H54 (cell line): ENCODE measurements at regions not wholly inside any gene's neighbourhood (a gene's known extent, or its start where the extent isn't known, plus 50 kb on each side); places are given as distances from the start of the nearest gene placed in this dataset.
"Not testable (repeated sequence)": the region's sequence is repeated elsewhere in the genome, so short reads cannot be mapped to it uniquely, and the experiment has no call there.

Experiments
- DNase-seq: peaks from one replicate; pipeline ENCODE4 v3.0.0; 2011; ENCODE audit warnings: low spot score, mixed read lengths; ENCODE audit not compliant: insufficient read length
- FAIRE-seq: peaks from 3 replicates; lab custom pipeline; 2011; peaks lifted over from hg19 to GRCh38; lab: Jason Lieb, UNC
- POLR2A ChIP-seq: IDR thresholded peaks from 2 replicates; pipeline ENCODE4 v1.6.1; 2011; ENCODE audit warnings: low read depth, mild to moderate bottlenecking, low read length

DNA sequence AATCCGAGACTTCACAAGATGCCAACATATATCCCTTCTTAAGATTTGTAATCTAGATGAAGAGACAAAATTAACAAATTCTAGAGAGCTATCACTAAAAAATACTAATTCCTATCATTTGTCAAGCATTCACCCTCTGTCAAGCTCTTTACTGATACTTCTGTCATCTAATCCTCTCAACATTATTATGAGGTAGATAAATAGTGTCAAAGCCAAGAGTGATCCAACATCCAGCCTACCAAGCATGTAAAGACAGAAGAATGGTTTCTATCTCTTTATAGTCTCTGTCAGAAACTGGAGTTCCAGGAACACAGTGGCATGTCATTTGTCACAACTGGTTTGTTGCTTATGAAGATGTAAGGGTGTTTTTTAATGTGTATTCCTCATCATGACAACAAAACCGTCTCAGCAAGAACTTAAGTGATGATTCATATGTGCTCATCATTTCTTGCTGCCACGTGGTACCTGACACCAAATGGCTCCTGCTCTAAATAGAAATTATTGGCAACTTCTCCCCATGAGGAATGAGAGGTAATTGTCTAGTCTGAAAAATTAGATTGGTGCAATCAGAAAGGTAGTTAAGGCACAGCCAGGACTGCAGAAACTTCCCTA is 196.8 kb downstream of the TOX3 start:
- no peak for DNase-seq
- FAIRE-seq, result no peak
- TF ChIP-seq POLR2A, result no peak

DNA sequence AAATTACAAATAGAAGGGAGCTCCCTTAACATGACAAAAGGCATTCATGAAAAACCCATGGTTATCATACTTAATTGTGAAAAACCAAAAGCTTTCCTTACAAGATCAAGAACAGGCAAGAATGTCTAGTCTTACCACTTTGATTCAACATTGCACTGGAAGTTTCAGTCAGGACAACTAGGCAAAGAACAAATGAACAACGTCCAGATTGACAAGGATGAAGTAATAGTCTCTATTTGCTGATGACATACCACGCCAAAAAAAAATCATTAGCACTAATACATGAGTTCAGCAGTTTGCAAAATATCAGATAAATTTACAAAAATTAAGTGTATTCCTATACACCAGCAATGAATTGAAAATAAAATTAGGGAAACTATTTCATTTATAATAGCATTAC is 200.2 kb downstream of the TOX3 start:
- DNase-seq (no peak), FAIRE-seq (no peak)
- no peak for TF ChIP-seq POLR2A

DNA sequence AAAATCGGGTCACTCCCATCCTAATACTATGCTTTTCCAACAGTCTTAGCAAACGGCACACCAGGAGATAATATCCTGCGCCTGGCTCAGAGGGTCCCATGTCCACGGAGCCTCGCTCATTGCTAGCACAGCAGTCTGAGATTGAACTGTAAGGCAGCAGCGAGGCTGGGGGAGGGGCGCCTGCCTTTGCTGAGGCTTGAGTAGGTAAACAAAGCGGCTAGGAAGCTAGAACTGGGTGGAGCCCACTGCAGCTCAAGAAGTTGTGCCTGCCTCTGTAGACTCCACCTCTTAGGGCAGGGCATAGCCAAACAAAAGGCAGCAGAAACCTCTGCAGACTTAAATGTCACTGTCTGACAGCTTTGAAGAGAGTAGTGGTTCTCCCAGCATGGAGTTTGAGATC is 213.3 kb downstream of the TOX3 start:
- not testable (repeated sequence) for FAIRE-seq, DNase-seq

DNA sequence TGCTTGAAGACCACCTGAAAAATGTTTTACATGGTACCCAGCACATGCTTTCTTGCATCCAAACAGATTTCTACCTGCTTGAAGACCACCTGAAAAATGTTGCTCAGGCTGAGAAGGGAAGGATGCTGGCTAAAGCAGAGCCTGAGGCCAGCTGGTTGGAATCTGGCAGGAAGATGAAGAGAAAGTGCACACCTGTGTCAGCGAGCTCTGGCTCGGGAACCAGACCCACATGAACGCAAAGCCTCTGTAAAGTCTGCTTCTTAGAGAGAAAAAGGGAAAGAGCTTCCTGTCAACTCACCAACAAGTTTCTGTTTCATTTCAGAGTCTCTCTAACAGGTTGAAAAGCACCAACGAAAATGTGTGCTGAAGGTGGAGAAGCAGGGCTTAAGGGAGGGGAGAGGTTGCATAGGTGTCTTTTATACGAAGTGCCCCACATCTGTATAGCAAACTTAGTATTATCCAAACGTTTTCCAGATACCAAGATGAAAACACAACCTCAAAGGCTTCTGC is 226.0 kb downstream of the TOX3 start:
- no peak for FAIRE-seq
- DNase-seq, result no peak
- no peak for TF ChIP-seq POLR2A

DNA sequence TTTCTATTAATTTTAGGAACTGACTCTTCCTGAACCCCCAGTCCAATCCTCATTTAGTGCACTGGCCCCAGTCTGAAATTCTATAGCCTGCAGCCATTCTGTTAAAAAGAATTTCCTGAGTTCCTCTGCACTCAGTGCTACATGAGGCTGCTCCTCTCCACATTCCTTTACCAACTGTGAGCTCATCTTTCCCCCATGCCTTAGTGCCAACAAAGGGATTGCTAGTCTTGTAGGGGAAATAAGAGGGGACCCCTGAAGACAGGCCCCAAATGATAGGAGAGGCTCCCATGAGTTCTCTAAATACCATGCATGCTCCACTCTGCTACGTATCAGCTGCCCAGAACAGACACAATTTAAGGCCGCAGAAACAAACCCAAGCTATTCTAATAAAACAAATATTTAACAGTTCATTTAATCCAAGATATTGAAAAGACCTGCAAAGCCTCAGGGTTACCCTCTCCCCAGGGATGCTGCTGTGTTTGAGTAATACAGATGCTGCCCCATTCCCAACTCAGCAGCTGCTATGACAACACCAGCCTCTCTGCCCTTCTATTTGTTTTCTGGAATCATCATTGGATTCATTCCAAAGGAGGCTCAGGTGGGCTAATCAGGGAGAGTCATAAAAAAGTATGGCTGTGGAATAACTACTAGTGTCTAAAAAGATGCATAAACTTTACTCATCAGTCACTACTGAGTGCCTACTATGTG is 228.5 kb downstream of the TOX3 start:
- DNase-seq (no peak), FAIRE-seq (no peak)
- no peak for TF ChIP-seq POLR2A

DNA sequence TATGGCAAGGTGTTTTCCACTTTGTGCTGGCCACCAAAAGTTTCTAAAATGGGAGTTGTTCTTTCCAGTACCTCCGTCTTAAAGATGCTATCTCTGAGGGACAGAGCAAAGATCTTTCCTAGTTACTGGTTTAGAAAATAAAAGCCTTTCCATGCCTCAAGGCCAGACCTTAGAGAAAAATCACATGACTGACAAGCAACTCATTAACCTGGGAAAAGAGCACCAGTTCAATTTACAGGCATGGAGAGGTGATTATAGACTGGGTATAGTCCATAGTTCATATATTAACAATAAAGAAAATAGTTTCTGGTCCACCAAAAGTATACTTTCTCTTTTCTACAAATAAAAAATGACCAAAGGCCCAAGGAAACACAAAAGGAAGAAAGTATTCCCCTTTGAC is 230.7 kb downstream of the TOX3 start:
- TF ChIP-seq POLR2A, result no peak
- no peak for FAIRE-seq

DNA sequence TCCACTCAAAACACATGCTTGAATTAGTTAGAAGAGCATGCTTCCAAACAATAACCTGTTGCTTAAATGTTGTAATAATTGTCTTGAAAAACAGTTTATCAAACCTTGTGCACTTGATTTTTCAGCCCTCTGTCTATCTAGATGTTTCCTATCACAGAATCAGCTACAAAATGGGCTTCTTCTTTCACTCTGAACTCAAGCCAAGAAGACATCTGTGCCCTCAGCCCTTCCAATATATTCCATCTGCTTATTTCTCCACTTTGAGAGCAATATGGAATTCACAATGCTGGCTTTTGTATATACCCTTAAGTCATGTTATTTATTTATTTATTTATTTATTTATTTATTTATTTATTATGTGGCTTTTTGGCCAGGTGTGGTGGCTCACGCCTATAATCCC is 234.2 kb downstream of the TOX3 start:
- FAIRE-seq (no peak), DNase-seq (no peak)
- no peak for TF ChIP-seq POLR2A

More for the DNA sequence above, 230.7 kb downstream of the TOX3 start:
- no peak for DNase-seq

DNA sequence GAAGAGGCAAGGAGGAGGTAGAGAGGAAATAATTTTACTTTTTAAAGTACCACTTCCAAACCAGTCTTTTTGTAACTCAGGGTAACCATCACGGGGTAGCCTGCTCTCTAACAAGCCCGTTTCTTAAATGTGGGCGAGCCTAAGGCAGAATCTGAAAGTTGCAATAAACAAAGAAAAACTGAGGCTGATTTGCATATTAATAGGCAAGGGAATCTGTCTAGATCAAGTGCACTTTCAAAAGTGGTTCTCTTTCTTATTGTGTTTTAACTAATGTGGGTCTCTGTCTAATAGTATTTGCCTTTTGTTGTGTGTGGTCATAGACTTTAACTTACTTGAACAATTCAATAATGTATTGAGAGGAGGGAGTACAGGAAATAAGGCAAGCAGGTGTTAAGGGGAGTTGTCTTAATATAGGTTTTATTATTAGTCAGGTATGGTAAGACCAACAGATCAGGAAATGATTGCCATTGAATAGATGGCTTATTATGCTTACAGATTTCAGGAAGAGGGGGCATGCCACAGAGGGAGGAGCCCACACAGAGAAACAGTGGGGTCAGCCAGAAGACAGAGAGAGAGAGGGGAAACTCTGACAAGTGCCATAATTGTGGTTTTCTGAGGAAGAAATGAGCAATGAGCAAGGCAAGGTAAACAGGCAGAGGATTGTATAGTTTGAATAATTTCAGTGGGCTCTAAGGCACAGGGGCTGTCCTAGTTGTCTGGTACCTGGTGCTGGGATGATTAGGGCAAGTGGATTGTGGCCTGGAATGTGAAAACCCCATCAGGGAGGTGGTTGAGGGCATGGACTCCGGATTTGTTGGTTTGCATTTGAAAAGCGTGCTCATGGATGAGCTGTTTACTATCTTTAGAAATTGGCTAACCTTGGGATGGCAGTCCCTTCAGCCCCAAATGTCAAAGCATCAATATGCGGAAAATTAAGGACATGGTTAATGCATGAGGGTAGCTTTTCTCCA is 237.2 kb downstream of the TOX3 start:
- DNase-seq, result no peak
- no peak for FAIRE-seq
- TF ChIP-seq POLR2A, result no peak

DNA sequence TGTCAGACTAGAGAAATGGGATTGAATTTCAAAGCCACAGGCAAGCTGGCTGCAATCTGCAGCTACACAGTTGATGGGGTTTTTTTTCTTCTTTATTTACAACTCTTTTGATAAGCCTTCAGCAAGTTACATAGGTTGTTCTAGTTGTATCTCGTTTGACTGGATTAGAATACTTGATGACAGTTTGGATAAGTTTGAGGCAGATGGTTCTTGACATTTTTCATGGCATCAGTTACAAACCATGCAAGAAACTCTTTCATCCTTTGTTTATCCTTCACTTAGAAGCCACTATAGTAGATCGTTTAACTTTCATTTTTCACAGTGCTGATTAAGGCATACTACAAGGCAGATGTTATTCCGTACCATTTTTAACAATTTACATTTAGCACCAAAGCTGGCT is 238.9 kb downstream of the TOX3 start:
- TF ChIP-seq POLR2A, result no peak
- FAIRE-seq, result no peak
- no peak for DNase-seq

DNA sequence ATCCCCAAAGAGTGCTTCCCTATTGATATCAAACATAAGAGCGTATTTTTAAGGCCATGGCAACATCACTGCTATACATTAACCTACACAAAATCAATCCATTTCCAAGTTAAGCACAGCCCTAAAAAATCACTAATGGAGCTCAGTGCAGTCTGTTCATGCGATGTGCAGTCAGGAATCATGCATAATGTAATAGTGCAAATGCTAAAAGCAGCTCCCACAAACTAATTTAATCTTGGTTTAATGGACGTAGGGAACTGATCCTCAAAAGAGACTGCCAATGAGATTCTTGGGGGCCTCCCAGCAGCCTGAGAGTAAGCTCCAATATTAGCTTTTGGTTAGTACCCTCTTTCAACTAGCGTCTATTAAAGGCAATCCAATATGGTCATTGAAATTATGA is 245.9 kb downstream of the TOX3 start:
- TF ChIP-seq POLR2A, result no peak
- no peak for FAIRE-seq
- DNase-seq, result no peak

DNA sequence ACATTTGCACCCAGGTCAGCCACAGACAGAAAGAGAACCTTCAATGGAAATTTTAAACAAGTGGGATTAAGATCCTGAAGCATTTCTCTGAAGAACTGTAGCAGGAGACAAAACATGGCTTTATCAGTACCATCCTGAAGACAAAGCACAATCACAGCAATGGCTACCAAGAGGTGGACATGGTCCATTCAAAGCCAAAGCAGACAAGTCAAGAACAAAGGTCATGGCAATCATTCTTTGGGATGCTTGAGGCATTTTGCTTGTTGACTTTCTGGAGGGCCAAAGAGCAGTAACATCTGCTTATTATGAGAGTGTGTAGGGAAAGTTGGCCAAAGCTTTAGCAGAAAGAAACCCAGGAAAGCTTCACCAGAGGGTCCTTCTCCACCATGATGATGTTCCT is 248.2 kb downstream of the TOX3 start:
- FAIRE-seq (no peak), DNase-seq (no peak)
- no peak for TF ChIP-seq POLR2A

DNA sequence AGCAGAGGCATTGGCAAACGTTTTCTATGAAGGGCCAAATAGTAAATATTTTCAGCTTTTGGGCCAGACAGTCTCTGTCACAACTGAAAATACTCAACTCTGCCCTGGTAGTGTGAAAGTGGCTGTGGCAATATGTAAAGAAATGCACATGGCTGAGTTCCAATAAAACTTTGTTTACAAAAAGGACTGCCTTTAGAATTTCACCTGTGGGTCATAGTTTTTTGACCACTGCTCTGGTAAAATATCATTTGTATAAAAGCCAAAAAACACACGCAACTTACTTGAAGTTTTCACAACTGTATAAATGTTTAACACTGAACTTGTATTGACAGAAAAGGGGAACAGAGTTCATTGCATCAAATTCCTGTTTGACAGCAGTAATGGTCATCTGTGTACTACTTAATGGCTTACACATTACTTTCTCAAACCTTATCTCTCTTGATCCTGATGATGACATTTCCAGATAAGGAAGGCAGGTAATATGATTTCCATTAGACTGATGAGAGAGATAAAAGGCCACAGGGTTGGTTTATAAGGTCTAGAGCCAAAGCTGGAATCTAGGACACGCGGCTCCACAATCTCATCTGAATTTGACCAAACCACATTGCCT is 250.1 kb downstream of the TOX3 start:
- not testable (repeated sequence) for DNase-seq, FAIRE-seq

DNA sequence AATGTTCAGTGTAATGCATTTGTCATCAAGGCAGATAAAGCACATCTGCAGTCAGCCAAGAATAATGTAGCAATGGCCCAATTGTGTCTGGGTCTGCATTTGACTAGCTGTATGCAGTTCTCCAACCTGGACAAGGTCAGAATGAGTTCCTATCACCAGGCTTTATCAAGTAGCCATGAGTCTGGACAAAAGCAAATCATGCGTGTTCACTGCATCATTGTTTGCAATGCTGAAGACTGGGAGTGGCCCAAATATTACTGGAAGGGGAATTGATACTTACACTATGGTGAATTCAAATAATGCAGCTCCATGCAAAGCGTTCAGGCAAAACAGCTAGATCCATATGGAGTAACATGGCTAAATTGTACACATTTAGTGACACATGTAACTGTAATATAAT is 250.9 kb downstream of the TOX3 start:
- TF ChIP-seq POLR2A, result no peak
- FAIRE-seq (no peak), DNase-seq (no peak)

DNA sequence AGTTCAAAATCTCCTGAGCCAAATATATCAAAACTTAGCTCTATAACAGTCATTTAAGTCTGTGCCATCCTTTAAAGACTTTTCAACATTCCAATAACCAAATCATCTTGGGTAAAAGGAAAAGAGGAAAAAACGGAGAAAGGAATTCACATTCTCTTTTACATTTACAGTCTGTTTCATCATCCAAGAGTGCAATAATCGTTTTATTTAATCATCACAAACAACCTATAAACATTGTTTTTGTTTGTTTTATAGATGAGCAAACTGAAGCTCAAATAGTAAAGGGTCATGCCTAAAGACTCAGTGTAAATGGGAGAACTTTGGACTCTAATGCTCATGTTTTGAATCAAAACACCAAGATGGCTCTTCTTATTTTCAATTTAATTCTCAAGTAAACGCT is 252.3 kb downstream of the TOX3 start:
- DNase-seq (no peak), FAIRE-seq (no peak)
- TF ChIP-seq POLR2A, result no peak
